Peyer's patch (tissue), 4 donors: ENCODE measurements at regions not wholly inside any gene's neighbourhood (a gene's known extent, or its start where the extent isn't known, plus 50 kb on each side); places are given as distances from the start of the nearest gene placed in this dataset.

Experiments
- POLR2A ChIP-seq, 2 donors: fragments of 450-650 bp; IDR thresholded peaks; one replicate each; pipeline ENCODE4 v1.5.1; 2017; ENCODE audit warnings: antibody characterized with exemption in 2 of 2, mild to moderate bottlenecking in 2 of 2, moderate library complexity in 2 of 2
- TF ChIP-seq, protein P1 (sequence below), 6 experiments: fragments of 450-650 bp in 4 of 6; fragments of 200-600 bp in 2 of 6; sonication (generic) in 1 of 6; IDR thresholded peaks; one replicate each; pipeline ENCODE4 v1.5.1; 2017 to 2019; ENCODE audit warnings: antibody characterized with exemption in 6 of 6, mild to moderate bottlenecking in 3 of 6, moderate library complexity in 1 of 6

DNA sequence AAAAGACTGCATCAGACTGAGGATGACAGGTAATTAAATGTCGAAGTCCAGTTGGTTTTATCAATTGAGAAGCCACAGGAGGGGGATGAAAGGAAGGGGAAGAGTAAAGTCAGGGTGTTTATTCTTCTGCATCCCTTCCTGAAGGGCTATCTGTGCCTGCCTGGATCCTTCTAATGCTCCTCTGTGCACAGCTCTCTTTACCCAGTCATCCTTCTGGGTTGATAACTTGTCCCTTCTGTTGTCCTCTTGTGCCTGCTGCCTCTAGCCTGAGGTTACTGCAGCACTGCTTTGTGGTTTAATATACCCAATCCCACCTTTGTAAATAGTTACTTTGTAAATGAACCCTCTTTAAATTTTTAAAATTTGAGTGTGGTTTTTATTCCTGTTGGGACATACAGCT lies 1127.3 kb downstream of the EPHA7 start:
- TF ChIP-seq, protein P1, sequence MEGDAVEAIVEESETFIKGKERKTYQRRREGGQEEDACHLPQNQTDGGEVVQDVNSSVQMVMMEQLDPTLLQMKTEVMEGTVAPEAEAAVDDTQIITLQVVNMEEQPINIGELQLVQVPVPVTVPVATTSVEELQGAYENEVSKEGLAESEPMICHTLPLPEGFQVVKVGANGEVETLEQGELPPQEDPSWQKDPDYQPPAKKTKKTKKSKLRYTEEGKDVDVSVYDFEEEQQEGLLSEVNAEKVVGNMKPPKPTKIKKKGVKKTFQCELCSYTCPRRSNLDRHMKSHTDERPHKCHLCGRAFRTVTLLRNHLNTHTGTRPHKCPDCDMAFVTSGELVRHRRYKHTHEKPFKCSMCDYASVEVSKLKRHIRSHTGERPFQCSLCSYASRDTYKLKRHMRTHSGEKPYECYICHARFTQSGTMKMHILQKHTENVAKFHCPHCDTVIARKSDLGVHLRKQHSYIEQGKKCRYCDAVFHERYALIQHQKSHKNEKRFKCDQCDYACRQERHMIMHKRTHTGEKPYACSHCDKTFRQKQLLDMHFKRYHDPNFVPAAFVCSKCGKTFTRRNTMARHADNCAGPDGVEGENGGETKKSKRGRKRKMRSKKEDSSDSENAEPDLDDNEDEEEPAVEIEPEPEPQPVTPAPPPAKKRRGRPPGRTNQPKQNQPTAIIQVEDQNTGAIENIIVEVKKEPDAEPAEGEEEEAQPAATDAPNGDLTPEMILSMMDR (IDR thresholded peaks at IDR 0.05), result no peak
- no peak for TF ChIP-seq POLR2A (IDR thresholded peaks at IDR 0.05)
